Hepatocyte (in vitro differentiated cells): ENCODE measurements at regions not wholly inside any gene's neighbourhood (a gene's known extent, or its start where the extent isn't known, plus 50 kb on each side); places are given as distances from the start of the nearest gene placed in this dataset.

ENCODE experiments used
- CTCF ChIP-seq: fragments of 200-600 bp; sonication (generic); IDR thresholded peaks from 2 replicates; pipeline ENCODE4 v1.5.1; 2016; ENCODE audit warnings: antibody characterized with exemption, mild to moderate bottlenecking; ENCODE audit not compliant: poor library complexity
- EZH2 ChIP-seq: fragments of 200-600 bp; sonication (generic); IDR thresholded peaks from 2 replicates; pipeline ENCODE4 v1.6.1; 2016; ENCODE audit warnings: antibody characterized with exemption, mild to moderate bottlenecking, borderline replicate concordance

GRCh38 chr4:120435179-120435578 is 368.5 kb upstream of the MAD2L1 start:
- TF ChIP-seq CTCF (no peak), EZH2 (no peak)
